Keratinocyte (primary cell): ENCODE measurements at regions not wholly inside any gene's neighbourhood (a gene's known extent, or its start where the extent isn't known, plus 50 kb on each side); places are given as distances from the start of the nearest gene placed in this dataset.
A peak's percentile ranks its signal among the peaks of the same experiment; 100 is the strongest.

Source experiments
- DNase-seq: peaks from one replicate; pipeline ENCODE4 v3.0.0-alpha.2; 2011; ENCODE audit warnings: low read depth, missing footprints, low spot score
- FAIRE-seq: peaks from 2 replicates; lab custom pipeline; 2011; peaks lifted over from hg19 to GRCh38; lab: Jason Lieb, UNC
- H2AFZ ChIP-seq: 2 replicates; pipeline ENCODE4 v1.6.0; 2012; ENCODE audit warnings: low read length, control low read depth, inconsistent platforms; ENCODE audit not compliant: control insufficient read depth
- H3K27ac ChIP-seq: 2 replicates; pipeline ENCODE4 v1.5.1; 2011; ENCODE audit warnings: low read length; ENCODE audit not compliant: control insufficient read depth, insufficient read depth
- H3K27me3 ChIP-seq: 3 replicates; pipeline ENCODE4 v1.6.0; 2011; ENCODE audit warnings: low read length; ENCODE audit not compliant: control insufficient read depth, insufficient read depth; ENCODE audit errors: extremely low read depth
- H3K36me3 ChIP-seq, 2 experiments: 2 replicates in 1 of 2; 3 replicates in 1 of 2; pipeline ENCODE4 v1.5.1; 2011; ENCODE audit warnings: low read length in 2 of 2, mild to moderate bottlenecking in 1 of 2; ENCODE audit not compliant: control insufficient read depth in 2 of 2, insufficient read depth in 2 of 2; ENCODE audit errors: extremely low read depth in 1 of 2
- H3K4me1 ChIP-seq: 3 replicates; pipeline ENCODE4 v1.5.1; 2011; ENCODE audit warnings: low read length; ENCODE audit not compliant: control insufficient read depth, insufficient read depth; ENCODE audit errors: extremely low read depth
- H3K4me2 ChIP-seq: 3 replicates; pipeline ENCODE4 v1.6.0; 2011; ENCODE audit warnings: low read depth, low read length; ENCODE audit not compliant: control insufficient read depth, insufficient read depth; ENCODE audit errors: extremely low read depth
- H3K4me3 ChIP-seq, 3 experiments: fragments of 200-600 bp in 1 of 3; sonication (generic) in 1 of 3; 2 replicates in 2 of 3; 3 replicates in 1 of 3; pipeline ENCODE4 v1.5.1; 2011 to 2016; ENCODE audit warnings: low read length in 3 of 3, mild to moderate bottlenecking in 3 of 3, control low read depth in 2 of 3, inconsistent platforms in 1 of 3, low read depth in 1 of 3, mixed read lengths in 1 of 3, mixed run types in 1 of 3, moderate library complexity in 1 of 3; ENCODE audit not compliant: control insufficient read depth in 2 of 3, insufficient read depth in 2 of 3; ENCODE audit errors: extremely low read depth in 1 of 3
- H3K79me2 ChIP-seq: 2 replicates; pipeline ENCODE4 v1.6.0; 2012; ENCODE audit warnings: low read length; ENCODE audit not compliant: control insufficient read depth, insufficient read depth
- H3K9ac ChIP-seq: 3 replicates; pipeline ENCODE4 v1.6.0; 2011; ENCODE audit warnings: low read length; ENCODE audit not compliant: control insufficient read depth, insufficient read depth; ENCODE audit errors: extremely low read depth
- H3K9me1 ChIP-seq: 3 replicates; pipeline ENCODE4 v1.6.0; 2011; ENCODE audit warnings: low read length; ENCODE audit not compliant: control insufficient read depth, insufficient read depth; ENCODE audit errors: extremely low read depth
- H3K9me3 ChIP-seq: 2 replicates; pipeline ENCODE4 v1.5.1; 2012; ENCODE audit warnings: low read depth, low read length; ENCODE audit not compliant: control insufficient read depth
- H4K20me1 ChIP-seq: 3 replicates; pipeline ENCODE4 v1.6.0; 2011; ENCODE audit warnings: low read length; ENCODE audit not compliant: control insufficient read depth, insufficient read depth; ENCODE audit errors: extremely low read depth
- EZH2 ChIP-seq: IDR thresholded peaks from one replicate; pipeline ENCODE4 v1.6.1; 2012; ENCODE audit warnings: inconsistent platforms, mild to moderate bottlenecking, low read length, moderate library complexity
- dilution Hi-C: fragments of 300-500 bp; cut with MboI; formaldehyde crosslinking; loops from one replicate; pipeline ENCODE4 v1.7.0; 2020; ENCODE audit warnings: low sequenced_read_pairs; ENCODE audit not compliant: extremely low pct_ligation_motif_present
- TF ChIP-seq, protein P1 (sequence below), 3 experiments: IDR thresholded peaks in 1 of 3; conservative IDR thresholded peaks in 1 of 3; optimal IDR thresholded peaks in 1 of 3; 2 replicates in 2 of 3; 3 replicates in 1 of 3; pipeline versions ENCODE3 to v1.5.1; 2011; ENCODE audit warnings: low read length in 3 of 3, mild to moderate bottlenecking in 3 of 3, moderate library complexity in 2 of 3, control low read depth in 1 of 3, inconsistent platforms in 1 of 3; ENCODE audit not compliant: insufficient read depth in 2 of 3; ENCODE audit errors: extremely low read depth in 1 of 3

GRCh38 chr1:193971595-193971994 lies 785.2 kb upstream of the B3GALT2 start:
- FAIRE-seq (peak; percentile 90), DNase-seq (peak; percentile 88)
- H3K36me3 ChIP-seq: no peaks in the 10 kb centered on the region
- no peaks in the 10 kb centered on the region for H4K20me1 ChIP-seq
- no peaks in the 10 kb centered on the region for H3K79me2 ChIP-seq
- no peak overlapping the region for H3K4me3 ChIP-seq
- H3K4me2 ChIP-seq: no peak overlapping the region
- peak overlapping the region; percentile 49 for H3K27ac ChIP-seq
- H3K4me1 ChIP-seq: no peaks in the 10 kb centered on the region
- H3K9ac ChIP-seq: no peak overlapping the region
- H3K9me1 ChIP-seq: no peaks in the 10 kb centered on the region
- no peaks in the 10 kb centered on the region for H3K27me3 ChIP-seq
- TF ChIP-seq EZH2: no peak
- TF ChIP-seq, protein P1, sequence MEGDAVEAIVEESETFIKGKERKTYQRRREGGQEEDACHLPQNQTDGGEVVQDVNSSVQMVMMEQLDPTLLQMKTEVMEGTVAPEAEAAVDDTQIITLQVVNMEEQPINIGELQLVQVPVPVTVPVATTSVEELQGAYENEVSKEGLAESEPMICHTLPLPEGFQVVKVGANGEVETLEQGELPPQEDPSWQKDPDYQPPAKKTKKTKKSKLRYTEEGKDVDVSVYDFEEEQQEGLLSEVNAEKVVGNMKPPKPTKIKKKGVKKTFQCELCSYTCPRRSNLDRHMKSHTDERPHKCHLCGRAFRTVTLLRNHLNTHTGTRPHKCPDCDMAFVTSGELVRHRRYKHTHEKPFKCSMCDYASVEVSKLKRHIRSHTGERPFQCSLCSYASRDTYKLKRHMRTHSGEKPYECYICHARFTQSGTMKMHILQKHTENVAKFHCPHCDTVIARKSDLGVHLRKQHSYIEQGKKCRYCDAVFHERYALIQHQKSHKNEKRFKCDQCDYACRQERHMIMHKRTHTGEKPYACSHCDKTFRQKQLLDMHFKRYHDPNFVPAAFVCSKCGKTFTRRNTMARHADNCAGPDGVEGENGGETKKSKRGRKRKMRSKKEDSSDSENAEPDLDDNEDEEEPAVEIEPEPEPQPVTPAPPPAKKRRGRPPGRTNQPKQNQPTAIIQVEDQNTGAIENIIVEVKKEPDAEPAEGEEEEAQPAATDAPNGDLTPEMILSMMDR (optimal IDR thresholded peaks at IDR 0.05 in 1 of 3, IDR thresholded peaks at IDR 0.05 in 1 of 3, conservative IDR thresholded peaks at IDR 0.05 in 1 of 3; ENCODE audit: extremely low read depth in 1 of 3, insufficient read depth in 2 of 3, low read length in 3 of 3): no peak
- no peaks in the 10 kb centered on the region for H3K9me3 ChIP-seq
- dilution Hi-C loops: no loop called here
- no peak overlapping the region for H2AFZ ChIP-seq

DNA sequence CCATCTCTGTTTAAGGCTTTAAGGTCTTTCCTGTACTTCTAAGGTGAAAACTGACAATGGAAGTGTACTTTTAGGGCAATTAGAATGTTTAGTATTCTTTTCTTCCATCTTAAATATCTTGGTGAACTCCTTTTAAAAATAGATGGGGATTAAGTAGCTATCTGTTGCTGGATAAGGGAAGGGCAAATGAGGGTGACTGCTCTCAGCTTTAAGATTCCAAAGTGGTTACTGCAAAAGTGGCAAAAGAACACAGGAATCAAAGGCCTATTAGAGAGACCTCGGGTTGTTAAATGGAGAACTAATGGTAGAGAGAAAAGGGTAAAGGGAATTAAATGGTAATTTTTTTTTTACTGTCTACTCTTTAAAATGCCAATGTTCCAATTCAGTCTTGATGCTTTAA lies 774.1 kb upstream of the B3GALT2 start:
- Histone ChIP-seq H3K4me2 (no peak overlapping the region), H3K9me1 (no peaks in the 10 kb centered on the region), H4K20me1 (no peaks in the 10 kb centered on the region), H3K27me3 (no peaks in the 10 kb centered on the region), H3K36me3 (no peaks in the 10 kb centered on the region), H3K4me1 (peaks cover 6% of the 10 kb centered on the region), H3K4me3 (no peak overlapping the region), H2AFZ (no peak overlapping the region), H3K27ac (no peak overlapping the region), H3K9ac (no peak overlapping the region), H3K9me3 (no peaks in the 10 kb centered on the region), H3K79me2 (no peaks in the 10 kb centered on the region)
- no peak for TF ChIP-seq EZH2
- TF ChIP-seq, protein P1 (optimal IDR thresholded peaks at IDR 0.05 in 1 of 3, IDR thresholded peaks at IDR 0.05 in 1 of 3, conservative IDR thresholded peaks at IDR 0.05 in 1 of 3; ENCODE audit: extremely low read depth in 1 of 3, insufficient read depth in 2 of 3, low read length in 3 of 3): no peak
- FAIRE-seq: no peak
- DNase-seq: no peak
- dilution Hi-C loops: no loop called here
